ENCODE measurements at regions not wholly inside any gene's neighbourhood (a gene's known extent, or its start where the extent isn't known, plus 50 kb on each side); places are given as distances from the start of the nearest gene placed in this dataset.

- TF ChIP-seq CTCF (IDR thresholded peaks at IDR 0.05): no peak
- TF ChIP-seq EZH2phosphoT487 (IDR thresholded peaks at IDR 0.05): no peak
Measured at GRCh38 chr11:80669620-80670019, 1228.8 kb upstream of the TENM4 start.

All from neural progenitor cell (in vitro differentiated cells).